HS-27A (cell line): ENCODE measurements at regions not wholly inside any gene's neighbourhood (a gene's known extent, or its start where the extent isn't known, plus 50 kb on each side); places are given as distances from the start of the nearest gene placed in this dataset.
"Not testable (repeated sequence)": the region's sequence is repeated elsewhere in the genome, so short reads cannot be mapped to it uniquely, and the experiment has no call there.

Source experiments
- DNase-seq: peaks from one replicate; pipeline ENCODE4 v3.0.0-alpha.2; 2012; ENCODE audit warnings: low read depth, missing footprints

DNA sequence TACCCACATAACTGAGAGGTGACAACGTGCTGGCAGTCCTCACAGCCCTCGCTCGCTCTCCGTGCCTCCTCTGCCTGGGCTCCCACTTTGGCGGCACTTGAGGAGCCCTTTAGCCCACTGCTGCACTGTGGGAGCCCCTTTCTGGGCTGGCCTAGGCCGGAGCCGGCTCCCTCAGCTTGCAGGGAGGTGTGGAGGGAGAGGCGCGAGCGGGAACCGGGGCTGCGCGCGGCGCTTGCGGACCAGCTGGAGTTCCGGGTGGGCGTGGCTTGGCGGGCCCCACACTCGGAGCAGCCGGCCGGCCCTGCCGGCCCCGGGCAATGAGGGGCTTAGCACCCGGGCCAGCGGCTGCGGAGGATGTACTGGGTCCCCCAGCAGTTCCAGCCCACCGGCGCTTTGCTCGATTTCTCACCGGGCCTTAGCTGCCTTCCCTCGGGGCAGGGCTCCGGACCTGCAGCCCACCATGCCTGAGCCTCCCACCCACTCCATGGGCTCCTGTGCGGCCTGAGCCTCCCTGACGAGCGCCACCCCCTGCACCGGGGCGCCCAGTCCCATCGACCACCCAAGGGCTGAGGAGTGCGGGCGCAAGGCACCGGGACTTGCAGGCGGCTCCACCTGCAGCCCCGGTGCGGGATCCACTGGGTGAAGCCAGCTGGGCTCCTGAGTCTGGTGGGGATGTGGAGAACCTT, 630.1 kb upstream of the NXPH2 start:
- not testable (repeated sequence) for DNase-seq

DNA sequence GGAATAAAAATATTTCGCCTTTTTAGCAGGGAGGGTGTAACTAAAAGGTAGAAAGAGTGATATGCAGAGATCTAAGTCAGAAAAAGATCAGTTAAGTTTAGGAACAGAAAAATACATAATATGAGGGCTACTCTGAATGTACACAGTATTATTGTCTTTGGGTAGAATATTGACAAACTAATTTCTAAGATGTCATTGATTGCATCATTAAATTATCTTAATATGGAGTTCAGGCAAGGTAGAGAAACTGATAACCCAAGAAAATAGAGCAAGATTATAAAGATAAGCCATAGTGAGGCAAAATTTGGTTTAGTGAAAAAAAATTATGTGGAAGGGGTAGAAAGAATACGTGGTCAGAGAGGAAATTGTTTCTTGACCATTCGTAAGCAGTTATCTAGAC, 629.0 kb upstream of the NXPH2 start:
- DNase-seq: no peak

DNA sequence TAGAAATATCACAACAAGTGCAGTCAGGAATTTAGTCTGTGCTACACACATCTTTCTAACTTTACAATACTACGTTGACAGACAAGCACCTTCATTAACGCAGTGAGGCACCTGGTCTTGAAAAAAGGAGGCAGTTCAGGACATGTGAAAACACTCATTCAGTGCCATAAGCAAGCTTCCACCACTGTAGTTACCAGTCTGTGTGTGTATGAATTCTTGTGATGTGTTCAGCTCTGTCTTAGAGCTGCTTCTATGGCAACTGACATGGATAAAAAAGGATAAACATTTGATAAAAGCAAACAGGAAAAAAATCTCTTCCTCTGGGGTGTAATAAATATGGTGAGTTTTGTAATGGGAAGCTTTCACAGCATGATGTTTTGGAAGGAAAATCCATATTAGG, 623.8 kb upstream of the NXPH2 start:
- DNase-seq: no peak

- no peak for DNase-seq
Measured at GRCh38 chr2:139394801-139395200, 614.6 kb upstream of the NXPH2 start.

- DNase-seq: no peak
Measured at GRCh38 chr2:139389391-139389790, 609.2 kb upstream of the NXPH2 start.

DNA sequence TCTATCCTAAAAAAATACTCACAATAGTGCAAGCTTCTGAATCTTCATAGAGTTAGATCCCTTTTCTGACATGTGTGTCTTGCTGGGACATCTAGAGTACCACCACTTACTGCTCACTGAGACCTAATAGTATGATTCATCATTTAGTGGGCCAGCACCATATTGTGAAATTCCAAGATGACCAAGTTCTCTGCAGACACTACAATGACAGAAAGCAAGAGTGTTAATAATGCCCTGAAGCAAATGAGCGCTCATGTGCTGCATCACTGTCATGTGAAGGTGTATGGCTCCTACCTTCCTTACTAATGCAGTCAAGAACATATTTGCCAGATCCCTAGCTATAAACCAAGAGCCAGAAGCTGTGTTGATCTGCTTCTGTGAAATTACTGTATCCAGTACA, 606.2 kb upstream of the NXPH2 start:
- no peak for DNase-seq

- no peak for DNase-seq
Measured at GRCh38 chr2:139383532-139383931, 603.3 kb upstream of the NXPH2 start.

DNA sequence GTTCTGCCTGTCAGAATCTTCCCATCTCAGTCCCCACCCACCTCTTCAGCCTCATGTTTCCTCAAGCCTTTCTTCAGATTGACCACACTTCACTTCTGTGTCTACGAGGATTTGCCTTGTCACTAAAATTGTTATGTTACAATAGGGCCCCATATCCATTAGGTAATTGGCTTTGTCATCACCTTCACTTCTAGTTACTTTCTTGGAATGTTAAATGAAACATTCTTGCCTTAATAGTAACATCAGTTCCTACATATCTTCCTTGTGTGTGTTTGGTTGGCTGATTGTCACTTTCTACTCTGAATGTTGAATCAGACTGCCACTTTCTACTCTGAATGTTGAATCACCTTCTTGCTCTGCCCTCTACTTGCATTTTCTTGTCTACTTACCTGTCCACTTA, 599.9 kb upstream of the NXPH2 start:
- DNase-seq: no peak

DNA sequence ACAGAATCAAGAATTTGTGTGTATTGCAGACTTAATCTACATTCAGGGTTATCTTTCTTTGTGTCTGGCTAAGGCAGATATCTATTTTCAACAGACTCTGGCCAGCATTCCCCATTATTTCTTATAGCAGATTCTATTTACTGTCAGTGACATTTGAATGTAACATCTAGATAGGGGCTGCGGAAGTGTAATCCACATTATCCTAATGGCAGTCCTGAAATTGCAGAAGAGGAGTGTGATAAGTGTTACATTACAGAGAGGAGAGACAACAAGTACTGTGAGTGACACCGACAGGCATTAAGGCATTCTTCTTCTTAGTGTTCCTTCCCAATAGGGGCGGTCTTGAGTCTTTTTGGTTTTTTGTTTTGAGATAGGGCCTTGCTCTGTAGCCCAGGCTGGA, 598.2 kb upstream of the NXPH2 start:
- no peak for DNase-seq

DNA sequence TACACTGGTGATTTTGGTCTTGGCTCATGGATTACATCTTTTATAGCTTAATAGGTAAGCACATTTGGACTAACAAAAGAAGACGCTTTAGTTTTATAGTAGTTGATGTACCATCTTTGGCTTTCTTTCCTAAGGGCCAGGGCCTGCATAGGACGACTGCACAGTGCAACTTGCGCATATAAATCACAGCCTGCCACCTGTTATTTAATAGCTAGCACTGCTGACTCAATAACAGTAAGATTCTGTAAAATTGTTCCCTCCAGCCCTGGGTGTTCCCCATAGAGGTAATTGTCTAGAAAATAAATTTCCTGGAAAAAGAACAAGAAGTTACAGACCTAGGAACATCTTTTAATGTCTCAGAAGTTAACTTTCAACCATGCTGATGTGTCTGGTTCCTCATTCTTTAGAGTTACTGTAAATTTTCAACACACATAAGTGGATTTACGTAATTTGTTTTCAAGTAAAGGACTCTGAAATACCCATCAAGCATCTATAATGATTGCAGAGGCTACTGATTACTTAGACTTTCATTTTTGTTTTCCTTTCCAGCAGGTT, 594.2 kb upstream of the NXPH2 start:
- no peak for DNase-seq

- no peak for DNase-seq
Measured at GRCh38 chr2:139369423-139370409, 589.5 kb upstream of the NXPH2 start.

DNA sequence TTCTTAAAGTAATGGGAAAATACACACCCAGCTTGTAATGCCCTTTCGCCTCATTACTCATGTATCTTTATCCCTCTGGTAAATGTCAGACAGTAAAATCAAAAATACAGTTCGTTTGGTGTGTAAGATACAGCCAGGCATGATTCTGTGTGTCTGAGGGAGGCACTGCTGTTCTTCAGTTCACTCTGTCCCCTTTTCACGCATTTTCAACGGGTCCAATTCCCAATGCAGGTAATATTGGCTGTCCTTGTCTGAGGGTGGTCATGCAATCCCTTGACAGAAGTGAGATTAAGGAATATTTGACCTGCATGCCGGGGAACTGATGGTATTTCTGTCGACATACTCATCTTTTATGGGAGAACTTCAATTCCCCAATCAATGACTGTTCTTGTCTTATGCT, 587.2 kb upstream of the NXPH2 start:
- no peak for DNase-seq

- DNase-seq: no peak
Measured at GRCh38 chr2:139366681-139367080, 586.5 kb upstream of the NXPH2 start.

- DNase-seq: no peak
Measured at GRCh38 chr2:139365189-139365588, 585.0 kb upstream of the NXPH2 start.

DNA sequence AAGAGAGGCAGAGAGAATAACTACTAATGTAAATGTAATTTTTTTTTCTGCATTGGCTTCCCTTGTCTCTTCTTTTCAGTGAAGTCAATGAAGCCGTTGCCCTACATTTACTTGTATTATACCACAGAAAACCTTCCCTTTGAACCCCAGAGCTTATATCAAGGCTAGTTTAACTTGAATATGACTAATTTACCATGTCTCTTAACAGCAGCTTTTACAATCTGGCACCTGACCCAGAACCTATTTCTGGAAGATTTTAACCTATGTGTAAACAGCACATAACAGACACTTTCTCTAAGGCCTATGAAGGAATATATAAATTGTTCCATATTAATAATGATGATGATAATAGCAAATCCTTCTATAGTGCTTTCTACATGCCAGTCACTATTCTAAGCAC, 580.5 kb upstream of the NXPH2 start:
- DNase-seq: no peak

- no peak for DNase-seq
Measured at GRCh38 chr2:139359818-139360217, 579.6 kb upstream of the NXPH2 start.

DNA sequence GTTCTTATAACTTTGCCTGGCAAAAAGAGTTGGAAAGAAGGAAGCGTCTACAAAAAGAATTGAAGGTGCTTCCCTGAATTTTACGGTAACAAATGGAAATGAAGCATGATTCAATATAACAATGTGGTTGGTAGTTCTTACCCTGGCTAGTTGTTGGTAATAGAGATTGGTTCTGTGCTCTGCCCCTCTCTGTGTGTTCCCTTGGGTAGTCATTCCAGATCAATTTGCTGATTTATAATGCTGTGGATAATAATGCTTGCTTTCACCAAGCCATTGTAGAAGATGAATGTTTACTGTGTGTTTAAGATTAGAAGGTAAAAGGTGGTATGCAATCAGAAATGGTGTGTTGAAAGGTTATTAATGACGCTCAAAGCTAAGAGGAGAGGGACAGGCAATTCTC, 577.8 kb upstream of the NXPH2 start:
- DNase-seq: no peak

DNA sequence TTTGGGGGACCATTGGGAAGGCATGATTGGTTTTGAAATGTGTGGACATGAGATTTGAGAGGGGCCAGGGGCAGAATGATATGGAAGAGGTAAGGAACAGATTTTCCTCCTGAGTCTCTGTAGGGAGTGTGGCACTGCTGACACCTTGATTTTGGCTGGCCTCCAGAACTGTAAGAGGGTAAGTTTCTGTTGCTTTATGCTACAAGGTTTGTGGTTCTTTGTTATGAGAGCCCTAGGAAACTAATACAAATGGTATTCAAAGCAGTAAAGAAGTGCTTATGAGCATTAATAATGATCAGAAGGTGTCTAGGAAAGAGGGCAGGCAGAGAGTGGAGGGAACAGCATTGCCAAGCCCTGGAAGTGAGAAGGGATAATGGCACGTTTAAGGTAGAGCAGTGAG, 574.3 kb upstream of the NXPH2 start:
- DNase-seq: no peak

DNA sequence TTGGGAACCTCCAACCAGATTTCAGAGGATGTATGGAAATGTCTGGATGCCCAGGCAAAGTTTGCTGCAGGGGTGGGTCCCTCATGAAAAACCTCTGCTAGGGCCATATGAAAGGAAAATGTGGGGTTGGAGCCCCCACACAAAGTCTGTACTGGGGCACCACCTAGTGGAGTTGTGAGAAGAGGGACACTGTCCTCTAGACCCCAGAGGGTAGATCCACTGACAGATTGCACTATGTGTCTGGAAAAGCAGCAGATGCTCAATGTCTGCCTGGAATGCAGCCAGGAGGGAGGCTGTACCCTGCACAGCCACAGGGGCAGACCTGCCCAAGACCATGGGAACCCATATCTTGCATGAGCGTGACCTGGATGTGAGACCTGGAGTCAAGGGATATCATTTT, 573.7 kb upstream of the NXPH2 start:
- no peak for DNase-seq

DNA sequence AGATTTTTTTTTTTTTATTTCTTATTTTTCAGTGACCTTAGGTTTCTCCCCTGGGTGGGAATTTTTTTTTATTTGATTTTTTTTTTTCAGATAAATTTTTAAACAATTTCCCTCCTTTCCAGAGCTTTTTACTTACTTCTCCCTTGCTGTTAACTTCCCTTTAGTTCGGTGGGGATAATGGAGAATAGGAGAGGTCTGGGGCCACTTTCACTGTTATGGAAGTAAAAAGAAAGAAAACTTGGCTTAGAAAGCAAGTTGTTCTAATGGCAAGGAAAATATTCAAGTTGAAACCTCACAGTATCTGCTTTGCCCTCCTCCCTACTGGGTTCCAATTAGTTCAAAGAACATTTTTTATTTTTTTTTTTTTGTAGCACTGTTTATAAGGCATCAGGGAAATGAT, 537.1 kb upstream of the NXPH2 start:
- no peak for DNase-seq

- no peak for DNase-seq
Measured at GRCh38 chr2:139314059-139314458, 533.9 kb upstream of the NXPH2 start.

GRCh38 chr2:139296672-139297209, 516.6 kb upstream of the NXPH2 start:
- DNase-seq: no peak
